ENCODE measurements at regions not wholly inside any gene's neighbourhood (a gene's known extent, or its start where the extent isn't known, plus 50 kb on each side); places are given as distances from the start of the nearest gene placed in this dataset.

DNA sequence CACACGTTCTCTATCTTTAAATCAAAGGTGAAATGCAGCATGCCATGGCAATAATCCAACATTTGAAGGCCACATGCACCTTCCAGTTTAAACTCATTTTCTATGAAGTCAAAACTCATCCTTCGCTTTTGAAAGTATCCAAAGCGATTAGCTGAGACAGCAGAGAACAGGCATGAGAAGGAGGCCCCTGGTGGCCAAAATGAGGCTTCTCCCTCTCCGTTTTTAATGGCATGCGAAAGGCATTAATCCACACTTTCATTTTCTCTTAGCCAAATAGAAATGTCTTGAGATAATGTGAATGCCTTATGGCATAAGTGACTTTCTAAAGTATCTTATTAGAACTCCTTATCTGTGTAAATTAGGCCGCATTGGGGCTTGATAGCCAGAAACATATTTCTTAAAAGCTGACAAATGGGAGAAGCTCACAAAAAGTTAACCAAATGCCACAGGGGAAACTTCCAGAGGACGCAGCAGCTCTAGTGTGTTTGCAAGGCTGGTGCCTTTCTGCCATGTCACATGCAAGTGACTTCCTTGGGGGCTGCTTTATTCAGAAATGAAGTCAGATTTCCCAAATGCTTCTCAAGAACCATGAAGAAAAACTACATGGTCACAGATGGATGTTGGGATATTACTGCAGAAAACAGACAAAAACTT lies 1189.6 kb downstream of the SORCS1 start:
- TF ChIP-seq POLR2AphosphoS5 (IDR thresholded peaks at IDR 0.05): no peak
- no peak for TF ChIP-seq EP300 (IDR thresholded peaks at IDR 0.05)
- no peak for TF ChIP-seq POLR2A (IDR thresholded peaks at IDR 0.05)
- TF ChIP-seq, protein P1, sequence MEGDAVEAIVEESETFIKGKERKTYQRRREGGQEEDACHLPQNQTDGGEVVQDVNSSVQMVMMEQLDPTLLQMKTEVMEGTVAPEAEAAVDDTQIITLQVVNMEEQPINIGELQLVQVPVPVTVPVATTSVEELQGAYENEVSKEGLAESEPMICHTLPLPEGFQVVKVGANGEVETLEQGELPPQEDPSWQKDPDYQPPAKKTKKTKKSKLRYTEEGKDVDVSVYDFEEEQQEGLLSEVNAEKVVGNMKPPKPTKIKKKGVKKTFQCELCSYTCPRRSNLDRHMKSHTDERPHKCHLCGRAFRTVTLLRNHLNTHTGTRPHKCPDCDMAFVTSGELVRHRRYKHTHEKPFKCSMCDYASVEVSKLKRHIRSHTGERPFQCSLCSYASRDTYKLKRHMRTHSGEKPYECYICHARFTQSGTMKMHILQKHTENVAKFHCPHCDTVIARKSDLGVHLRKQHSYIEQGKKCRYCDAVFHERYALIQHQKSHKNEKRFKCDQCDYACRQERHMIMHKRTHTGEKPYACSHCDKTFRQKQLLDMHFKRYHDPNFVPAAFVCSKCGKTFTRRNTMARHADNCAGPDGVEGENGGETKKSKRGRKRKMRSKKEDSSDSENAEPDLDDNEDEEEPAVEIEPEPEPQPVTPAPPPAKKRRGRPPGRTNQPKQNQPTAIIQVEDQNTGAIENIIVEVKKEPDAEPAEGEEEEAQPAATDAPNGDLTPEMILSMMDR (IDR thresholded peaks at IDR 0.05): peak; percentile 5 to 30
- H3K4me1 ChIP-seq: peaks cover 3% of the 10 kb centered on the region
- H3K36me3 ChIP-seq: no peaks in the 10 kb centered on the region
- 21% methylated on average over 7 of the region's 7 CpGs for WGBS
- H3K9me3 ChIP-seq: no peaks in the 10 kb centered on the region
- H3K27ac ChIP-seq: no peak overlapping the region
- DNase-seq (ENCODE audit: low spot score in 2 of 2): no peak
- no peaks in the 10 kb centered on the region for H3K27me3 ChIP-seq
- H3K4me3 ChIP-seq: peak overlapping the region; percentile 20

DNA sequence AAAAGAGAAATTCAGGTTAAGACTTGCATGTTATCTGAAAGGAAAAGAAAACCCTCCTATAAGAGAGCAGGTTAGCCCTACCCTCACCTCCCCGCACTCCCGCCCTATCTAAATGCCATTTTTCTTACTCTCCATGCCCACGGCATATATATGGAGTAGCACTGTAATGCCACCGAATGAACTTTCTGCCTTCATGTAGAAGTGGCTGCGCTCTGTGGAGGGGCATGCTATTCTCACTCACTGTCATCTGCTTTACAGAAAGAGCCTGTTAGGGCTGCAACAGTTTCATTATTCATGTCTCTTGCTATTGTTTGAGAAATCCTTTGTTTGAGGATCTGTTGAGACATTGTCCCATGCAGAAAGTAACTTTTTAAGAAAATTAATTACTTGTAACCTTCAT lies 1190.6 kb downstream of the SORCS1 start:
- Histone ChIP-seq H3K27me3 (no peaks in the 10 kb centered on the region), H3K4me1 (peaks cover 3% of the 10 kb centered on the region), H3K27ac (no peak overlapping the region), H3K4me3 (no peak overlapping the region), H3K9me3 (no peaks in the 10 kb centered on the region), H3K36me3 (no peaks in the 10 kb centered on the region)
- no peak for TF ChIP-seq EP300 (IDR thresholded peaks at IDR 0.05)
- TF ChIP-seq, protein P1 (IDR thresholded peaks at IDR 0.05): no peak
- TF ChIP-seq POLR2AphosphoS5 (IDR thresholded peaks at IDR 0.05): no peak
- TF ChIP-seq POLR2A (IDR thresholded peaks at IDR 0.05): no peak
- DNase-seq (ENCODE audit: low spot score in 2 of 2): no peak
- 32% methylated on average over 5 of the region's 5 CpGs for WGBS

DNA sequence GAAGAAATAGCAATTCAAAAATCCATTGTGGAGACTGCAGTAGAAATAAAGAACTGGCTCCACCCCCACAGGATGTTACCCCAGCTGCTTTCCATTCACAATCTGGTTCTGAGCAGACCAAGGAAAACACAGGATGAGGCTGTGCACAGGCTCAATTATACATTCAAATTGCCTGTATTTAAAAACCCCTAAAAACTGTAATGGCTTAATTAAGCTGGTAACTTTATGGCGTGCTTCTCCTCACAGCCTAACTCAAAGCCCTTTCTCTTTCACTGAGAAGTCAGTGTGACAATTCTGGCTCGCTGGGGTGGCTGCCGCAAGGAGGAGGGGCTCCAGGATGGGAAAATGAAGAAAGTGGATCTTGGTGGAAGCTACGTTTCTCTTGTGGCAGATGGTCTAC lies 1191.1 kb downstream of the SORCS1 start:
- DNase-seq (ENCODE audit: low spot score in 2 of 2): no peak
- no peaks in the 10 kb centered on the region for H3K9me3 ChIP-seq
- no peak overlapping the region for H3K27ac ChIP-seq
- no peaks in the 10 kb centered on the region for H3K27me3 ChIP-seq
- 30% methylated on average over 4 of the region's 4 CpGs for WGBS
- H3K4me1 ChIP-seq: peaks cover 3% of the 10 kb centered on the region
- no peaks in the 10 kb centered on the region for H3K36me3 ChIP-seq
- H3K4me3 ChIP-seq: no peak overlapping the region
- TF ChIP-seq EP300 (IDR thresholded peaks at IDR 0.05) (no peak), POLR2A (IDR thresholded peaks at IDR 0.05) (no peak), POLR2AphosphoS5 (IDR thresholded peaks at IDR 0.05) (no peak)
- TF ChIP-seq, protein P1 (IDR thresholded peaks at IDR 0.05): no peak

DNA sequence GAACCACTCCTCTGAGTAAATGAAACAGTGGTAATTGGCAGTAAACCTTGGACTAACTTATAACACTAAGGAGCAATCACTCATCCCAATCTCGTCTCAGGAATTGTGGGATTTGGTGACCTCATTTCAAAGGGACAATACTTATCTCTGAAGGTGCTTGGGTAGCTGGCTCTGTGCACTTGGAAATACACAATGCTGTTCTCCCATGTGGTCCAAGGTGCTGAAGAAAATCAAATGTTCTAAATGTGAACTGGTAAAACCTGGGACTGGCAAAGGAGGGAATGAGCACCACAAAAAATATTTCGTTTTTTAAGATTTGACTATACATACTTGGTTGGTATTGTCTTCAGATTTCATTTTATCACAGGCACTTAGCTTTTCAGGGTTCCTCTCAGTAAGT lies 1193.0 kb downstream of the SORCS1 start:
- DNase-seq (ENCODE audit: low spot score in 2 of 2): no peak
- Histone ChIP-seq H3K4me1 (peaks cover 3% of the 10 kb centered on the region), H3K27ac (no peak overlapping the region), H3K9me3 (no peaks in the 10 kb centered on the region), H3K27me3 (no peaks in the 10 kb centered on the region), H3K36me3 (no peaks in the 10 kb centered on the region), H3K4me3 (no peak overlapping the region)
- TF ChIP-seq POLR2AphosphoS5 (IDR thresholded peaks at IDR 0.05) (no peak), POLR2A (IDR thresholded peaks at IDR 0.05) (no peak), EP300 (IDR thresholded peaks at IDR 0.05) (no peak)
- TF ChIP-seq, protein P1 (IDR thresholded peaks at IDR 0.05): no peak
- WGBS: 75% methylated on average over 2 of the region's 2 CpGs

DNA sequence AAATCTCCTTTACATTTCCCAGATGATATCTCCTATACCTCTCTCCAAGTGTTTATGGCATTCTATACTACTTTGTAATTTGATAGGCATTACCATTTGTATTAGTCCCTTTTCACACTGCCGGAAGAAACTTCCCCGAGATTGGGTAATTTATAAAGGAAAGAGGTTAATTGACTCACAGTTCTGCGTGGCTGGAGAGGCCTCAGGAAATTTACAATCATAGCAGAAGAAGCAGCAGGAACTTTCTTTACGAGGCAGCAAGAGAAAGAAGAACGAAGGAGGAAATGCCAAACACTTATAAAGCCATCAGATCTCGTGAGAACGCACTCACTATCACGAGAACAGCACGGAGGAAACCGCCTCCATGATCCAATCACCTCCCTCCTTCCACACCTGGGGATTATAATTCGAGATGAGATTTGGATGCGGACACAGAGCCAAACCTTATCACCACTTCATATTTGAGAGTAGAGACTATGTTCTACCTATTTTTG lies 1194.6 kb downstream of the SORCS1 start:
- no peaks in the 10 kb centered on the region for H3K36me3 ChIP-seq
- no peaks in the 10 kb centered on the region for H3K27me3 ChIP-seq
- no peak overlapping the region for H3K4me3 ChIP-seq
- H3K4me1 ChIP-seq: no peaks in the 10 kb centered on the region
- H3K9me3 ChIP-seq: no peaks in the 10 kb centered on the region
- no peak overlapping the region for H3K27ac ChIP-seq
- TF ChIP-seq, protein P1 (IDR thresholded peaks at IDR 0.05): no peak
- TF ChIP-seq POLR2AphosphoS5 (IDR thresholded peaks at IDR 0.05): no peak
- no peak for TF ChIP-seq EP300 (IDR thresholded peaks at IDR 0.05)
- no peak for TF ChIP-seq POLR2A (IDR thresholded peaks at IDR 0.05)
- 57% methylated on average over 12 of the region's 12 CpGs for WGBS
- DNase-seq (ENCODE audit: low spot score in 2 of 2): no peak

Measured in suprapubic skin (tissue), 4 donors.